Body of pancreas (tissue), 4 donors: ENCODE measurements at regions not wholly inside any gene's neighbourhood (a gene's known extent, or its start where the extent isn't known, plus 50 kb on each side); places are given as distances from the start of the nearest gene placed in this dataset.

Source experiments
- CTCF ChIP-seq, 7 experiments: fragments of 450-650 bp in 4 of 7; fragments of 200-600 bp in 3 of 7; sonication (generic) in 3 of 7; IDR thresholded peaks; one replicate each; pipeline ENCODE4 v1.5.1; 2016 to 2019; ENCODE audit warnings: antibody characterized with exemption in 7 of 7
- POLR2A ChIP-seq, 3 donors: fragments of 450-650 bp; IDR thresholded peaks; one replicate each; pipeline ENCODE4 v1.6.1; 2016; ENCODE audit warnings: antibody characterized with exemption in 3 of 3, mild to moderate bottlenecking in 2 of 3

- TF ChIP-seq CTCF (IDR thresholded peaks at IDR 0.05) (no peak), POLR2A (IDR thresholded peaks at IDR 0.05) (no peak)
Measured at GRCh38 chr11:80700386-80700785, 1259.6 kb upstream of the TENM4 start.
